BLaER1 treated with 17β-estradiol and CSF1 and Interleukin-3, amounts not matched to agents 10 nM and 100 nM (cell line): ENCODE measurements at regions not wholly inside any gene's neighbourhood (a gene's known extent, or its start where the extent isn't known, plus 50 kb on each side); places are given as distances from the start of the nearest gene placed in this dataset.

Experiments used
- H3K27ac ChIP-seq, 11 experiments: shearing (Covaris generic); formaldehyde crosslinking; 2 replicates each; pipeline ENCODE4 v1.8.1; 2022
- H3K27me3 ChIP-seq, 11 experiments: shearing (Covaris generic); formaldehyde crosslinking; 2 replicates each; pipeline ENCODE4 v1.8.1; 2022
- H3K36me3 ChIP-seq, 11 experiments: shearing (Covaris generic); formaldehyde crosslinking; 2 replicates each; pipeline ENCODE4 v1.8.1; 2022
- H3K4me1 ChIP-seq, 10 experiments: shearing (Covaris generic); formaldehyde crosslinking; 2 replicates each; pipeline ENCODE4 v1.8.1; 2022
- H3K4me2 ChIP-seq, 11 experiments: shearing (Covaris generic); formaldehyde crosslinking; 2 replicates each; pipeline ENCODE4 v1.8.1; 2022
- H3K4me3 ChIP-seq, 10 experiments: shearing (Covaris generic); formaldehyde crosslinking; 2 replicates each; pipeline ENCODE4 v1.8.1; 2022
- H3K9ac ChIP-seq, 11 experiments: shearing (Covaris generic); formaldehyde crosslinking; 2 replicates each; pipeline ENCODE4 v1.8.1; 2022
- H3K9me3 ChIP-seq, 11 experiments: shearing (Covaris generic); formaldehyde crosslinking; replicated peaks in 1 of 11; 2 replicates each; pipeline ENCODE4 v1.8.1; 2022
- H4K20me1 ChIP-seq, 11 experiments: shearing (Covaris generic); formaldehyde crosslinking; 2 replicates each; pipeline ENCODE4 v1.8.1; 2022
- Cebpa-rat ChIP-seq, 11 experiments: shearing (Covaris generic); IDR thresholded peaks; 2 replicates each; pipeline ENCODE4 v1.8.1; 2022

GRCh38 chr18:38459131-38459994 is 893.8 kb upstream of the CELF4 start:
- Histone ChIP-seq H4K20me1 (no peaks in the 10 kb centered on the region), H3K4me2 (peak overlapping the region in 1 of 11 experiments; percentile 27; a peak in 2 of 22 replicates), H3K27me3 (no peaks in the 10 kb centered on the region), H3K4me1 (peaks cover 0 to 46% (median 21%) of the 10 kb centered on the region in 10 experiments; a peak in 16 of 20 replicates), H3K36me3 (no peaks in the 10 kb centered on the region; a peak in 1 of 22 replicates), H3K9ac (no peak overlapping the region), H3K4me3 (no peak overlapping the region), H3K27ac (peak overlapping the region in 1 of 11 experiments; percentile 17; a peak in 1 of 22 replicates), H3K9me3 (peaks cover 3 to 68% (median 44%) of the 10 kb centered on the region in 11 experiments; a peak in 18 of 22 replicates)
- TF ChIP-seq Cebpa-rat (IDR thresholded peaks at IDR 0.05), result no peak

GRCh38 chr18:38458698-38459097 is 893.1 kb upstream of the CELF4 start:
- Histone ChIP-seq H3K9ac (no peak overlapping the region), H3K4me3 (no peak overlapping the region), H3K4me2 (peak overlapping the region in 3 of 11 experiments; percentile 27 to 39 (median 34); a peak in 6 of 22 replicates), H3K27ac (peak overlapping the region in 1 of 11 experiments; percentile 17; a peak in 1 of 22 replicates), H3K4me1 (peaks cover 0 to 53% (median 27%) of the 10 kb centered on the region in 10 experiments; a peak in 16 of 20 replicates), H4K20me1 (no peaks in the 10 kb centered on the region), H3K36me3 (no peaks in the 10 kb centered on the region; a peak in 1 of 22 replicates), H3K27me3 (no peaks in the 10 kb centered on the region), H3K9me3 (peaks cover 0 to 61% (median 38%) of the 10 kb centered on the region in 11 experiments; a peak in 18 of 22 replicates)
- no peak for TF ChIP-seq Cebpa-rat (IDR thresholded peaks at IDR 0.05)

- peaks cover 0 to 57% (median 35%) of the 10 kb centered on the region in 11 experiments; a peak in 18 of 22 replicates for H3K9me3 ChIP-seq
- H3K36me3 ChIP-seq, result no peaks in the 10 kb centered on the region; a peak in 1 of 22 replicates
- H4K20me1 ChIP-seq, result no peaks in the 10 kb centered on the region
- peak overlapping the region in 6 of 11 experiments; percentile 5 to 78 (median 74); a peak in 10 of 22 replicates for H3K27ac ChIP-seq
- H3K4me2 ChIP-seq, result peak overlapping the region in 6 of 11 experiments; percentile 56 to 73 (median 63); a peak in 9 of 22 replicates
- no peak overlapping the region for H3K9ac ChIP-seq
- TF ChIP-seq Cebpa-rat (IDR thresholded peaks at IDR 0.05), result no peak
- peak overlapping the region in 1 of 10 experiments; percentile 3; a peak in 2 of 20 replicates for H3K4me3 ChIP-seq
- H3K4me1 ChIP-seq, result peaks cover 0 to 76% (median 48%) of the 10 kb centered on the region in 10 experiments; a peak in 16 of 20 replicates
- H3K27me3 ChIP-seq, result no peaks in the 10 kb centered on the region
Observed at GRCh38 chr18:38456253-38456652, 890.7 kb upstream of the CELF4 start.

- H3K4me2 ChIP-seq, result peak overlapping the region in 9 of 11 experiments; percentile 33 to 73 (median 61); a peak in 17 of 22 replicates
- H3K9ac ChIP-seq, result peak overlapping the region in 6 of 11 experiments; percentile 17 to 63 (median 52); a peak in 11 of 22 replicates
- TF ChIP-seq Cebpa-rat (IDR thresholded peaks at IDR 0.05), result no peak
- H3K4me3 ChIP-seq, result peak overlapping the region in 2 of 10 experiments; percentile 23 to 35; a peak in 3 of 20 replicates
- no peaks in the 10 kb centered on the region; a peak in 1 of 22 replicates for H3K36me3 ChIP-seq
- peaks cover 0 to 87% (median 57%) of the 10 kb centered on the region in 10 experiments; a peak in 16 of 20 replicates for H3K4me1 ChIP-seq
- no peaks in the 10 kb centered on the region for H3K27me3 ChIP-seq
- H3K27ac ChIP-seq, result peak overlapping the region in 7 of 11 experiments; percentile 24 to 78 (median 73); a peak in 13 of 22 replicates
- no peaks in the 10 kb centered on the region for H4K20me1 ChIP-seq
- H3K9me3 ChIP-seq, result peaks cover 0 to 55% (median 22%) of the 10 kb centered on the region in 11 experiments; a peak in 16 of 22 replicates
Observed at GRCh38 chr18:38454764-38455469, 889.3 kb upstream of the CELF4 start.

- Histone ChIP-seq H3K9ac (peak overlapping the region in 3 of 11 experiments; percentile 2 to 63 (median 4); a peak in 4 of 22 replicates), H3K27ac (peak overlapping the region in 6 of 11 experiments; percentile 56 to 78 (median 74); a peak in 12 of 22 replicates), H3K4me3 (no peak overlapping the region), H3K4me1 (peaks cover 0 to 88% (median 58%) of the 10 kb centered on the region in 10 experiments; a peak in 16 of 20 replicates), H3K4me2 (peak overlapping the region in 8 of 11 experiments; percentile 18 to 73 (median 58); a peak in 15 of 22 replicates), H4K20me1 (no peaks in the 10 kb centered on the region), H3K9me3 (peaks cover 0 to 56% (median 23%) of the 10 kb centered on the region in 11 experiments; a peak in 16 of 22 replicates), H3K27me3 (no peaks in the 10 kb centered on the region), H3K36me3 (no peaks in the 10 kb centered on the region; a peak in 1 of 22 replicates)
- no peak for TF ChIP-seq Cebpa-rat (IDR thresholded peaks at IDR 0.05)
Observed at GRCh38 chr18:38453880-38454279, 888.3 kb upstream of the CELF4 start.

- Histone ChIP-seq H3K9ac (no peak overlapping the region), H3K27me3 (no peaks in the 10 kb centered on the region), H4K20me1 (no peaks in the 10 kb centered on the region), H3K27ac (peak overlapping the region in 4 of 11 experiments; percentile 7 to 59 (median 30); a peak in 5 of 22 replicates), H3K9me3 (peaks cover 0 to 63% (median 40%) of the 10 kb centered on the region in 11 experiments; a peak in 13 of 22 replicates), H3K36me3 (peaks cover 0 to 5% (median 0%) of the 10 kb centered on the region in 11 experiments; a peak in 1 of 22 replicates), H3K4me2 (peak overlapping the region in 6 of 11 experiments; percentile 30 to 48 (median 32); a peak in 10 of 22 replicates), H3K4me3 (no peak overlapping the region), H3K4me1 (peaks cover 0 to 68% (median 52%) of the 10 kb centered on the region in 10 experiments; a peak in 16 of 20 replicates)
- TF ChIP-seq Cebpa-rat (IDR thresholded peaks at IDR 0.05), result no peak
Observed at GRCh38 chr18:38450876-38451275, 885.3 kb upstream of the CELF4 start.

- peaks cover 0 to 79% (median 46%) of the 10 kb centered on the region in 11 experiments; a peak in 15 of 22 replicates for H3K9me3 ChIP-seq
- H3K4me1 ChIP-seq, result peaks cover 7 to 44% (median 34%) of the 10 kb centered on the region in 10 experiments; a peak in 18 of 20 replicates
- no peak overlapping the region for H3K4me3 ChIP-seq
- 0 out of 22 replicates have a peak, but pooled peaks cover 0 to 5% (median 0%) of the 10 kb centered on the region in 11 experiments for H3K36me3 ChIP-seq
- TF ChIP-seq Cebpa-rat (IDR thresholded peaks at IDR 0.05), result no peak
- no peaks in the 10 kb centered on the region for H3K27me3 ChIP-seq
- H3K27ac ChIP-seq, result peak overlapping the region in 8 of 11 experiments; percentile 61 to 81 (median 72); a peak in 16 of 22 replicates
- H3K4me2 ChIP-seq, result peak overlapping the region in 10 of 11 experiments; percentile 41 to 61 (median 56); a peak in 16 of 22 replicates
- H3K9ac ChIP-seq, result peak overlapping the region in 4 of 11 experiments; percentile 43 to 62 (median 53); a peak in 7 of 22 replicates
- no peaks in the 10 kb centered on the region for H4K20me1 ChIP-seq
Observed at GRCh38 chr18:38445804-38446145, 880.2 kb upstream of the CELF4 start.
